ENCODE measurements at regions not wholly inside any gene's neighbourhood (a gene's known extent, or its start where the extent isn't known, plus 50 kb on each side); places are given as distances from the start of the nearest gene placed in this dataset.

GRCh38 chr16:86064431-86065250 is 165.7 kb downstream of the IRF8 start:
- ChIA-PET POLR2A (no interaction called here), CTCF (interaction anchor here (1.3 to 2.5 kb wide), 5 partner anchors 8 to 456 kb away, joined by 3 to 13 read pairs (median 7); no protein-coding TSS in a partner anchor)
- DNase-seq (ENCODE audit: low read depth, low spot score), result no peak
- no peak overlapping the region for H3K4me3 ChIP-seq (ENCODE audit: low read depth, low read length)
- TF ChIP-seq CTCF (IDR thresholded peaks at IDR 0.05; ENCODE audit: insufficient read depth, low read length, missing control alignments), result no peak

GRCh38 chr16:86065711-86066110 is 166.7 kb downstream of the IRF8 start:
- POLR2A ChIA-PET, result no interaction called here
- CTCF ChIA-PET, result interaction anchor here (2.5 kb wide), 1 partner anchor 7 kb away, joined by 13 read pairs; no protein-coding TSS in a partner anchor
- no peak for DNase-seq (ENCODE audit: low read depth, low spot score)
- TF ChIP-seq CTCF (IDR thresholded peaks at IDR 0.05; ENCODE audit: insufficient read depth, low read length, missing control alignments), result no peak
- H3K4me3 ChIP-seq (ENCODE audit: low read depth, low read length), result no peak overlapping the region

GRCh38 chr16:86066811-86067210 is 167.8 kb downstream of the IRF8 start:
- no peak for TF ChIP-seq CTCF (IDR thresholded peaks at IDR 0.05; ENCODE audit: insufficient read depth, low read length, missing control alignments)
- ChIA-PET CTCF (interaction anchor here (1.2 to 19.0 kb wide), 2 partner anchors 22 to 456 kb away, joined by 3 to 685 read pairs; no protein-coding TSS in a partner anchor), POLR2A (no interaction called here)
- DNase-seq (ENCODE audit: low read depth, low spot score), result no peak
- no peak overlapping the region for H3K4me3 ChIP-seq (ENCODE audit: low read depth, low read length)

- no peak for DNase-seq (ENCODE audit: low read depth, low spot score)
- ChIA-PET POLR2A (no interaction called here), CTCF (interaction anchor here (1.2 to 19.0 kb wide), 2 partner anchors 23 to 455 kb away, joined by 3 to 685 read pairs; no protein-coding TSS in a partner anchor)
Observed at GRCh38 chr16:86067516-86067915, 168.6 kb downstream of the IRF8 start.

GRCh38 chr16:86067936-86068335 is 169.0 kb downstream of the IRF8 start:
- TF ChIP-seq CTCF (IDR thresholded peaks at IDR 0.05; ENCODE audit: insufficient read depth, low read length, missing control alignments), result no peak
- ChIA-PET POLR2A (no interaction called here), CTCF (interaction anchor here (19.0 kb wide), 1 partner anchor 455 kb away, joined by 685 read pairs; no protein-coding TSS in a partner anchor)
- no peak overlapping the region for H3K4me3 ChIP-seq (ENCODE audit: low read depth, low read length)
- no peak for DNase-seq (ENCODE audit: low read depth, low spot score)

More at GRCh38 chr16:86067516-86067915, 168.6 kb downstream of the IRF8 start:
- no peak for TF ChIP-seq CTCF (IDR thresholded peaks at IDR 0.05; ENCODE audit: insufficient read depth, low read length, missing control alignments)
- H3K4me3 ChIP-seq (ENCODE audit: low read depth, low read length), result no peak overlapping the region

GRCh38 chr16:86068722-86069121 is 169.8 kb downstream of the IRF8 start:
- no peak for DNase-seq (ENCODE audit: low read depth, low spot score)
- H3K4me3 ChIP-seq (ENCODE audit: low read depth, low read length), result no peak overlapping the region
- no peak for TF ChIP-seq CTCF (IDR thresholded peaks at IDR 0.05; ENCODE audit: insufficient read depth, low read length, missing control alignments)
- CTCF ChIA-PET, result interaction anchor here (19.0 kb wide), 1 partner anchor 454 kb away, joined by 685 read pairs; no protein-coding TSS in a partner anchor
- POLR2A ChIA-PET, result no interaction called here

Data from AG04449 (cell line).